Right hindlimb (tissue), 1 donor: ENCODE measurements at regions not wholly inside any gene's neighbourhood (a gene's known extent, or its start where the extent isn't known, plus 50 kb on each side); places are given as distances from the start of the nearest gene placed in this dataset.

ENCODE experiments used
- DNase-seq: peaks from one replicate; pipeline ENCODE4 v3.0.0-alpha.2; 2018

- no peak for DNase-seq
Observed at GRCh38 chr2:201969241-201969937, 64.3 kb upstream of the FZD7 start.

- no peak for DNase-seq
Observed at GRCh38 chr2:201969938-201970785, 63.5 kb upstream of the FZD7 start.

GRCh38 chr2:201970786-201971108, 62.9 kb upstream of the FZD7 start:
- DNase-seq, result no peak

- peak; percentile 49 for DNase-seq
Observed at GRCh38 chr2:201971531-201972228, 62.0 kb upstream of the FZD7 start.

- DNase-seq, result no peak
Observed at GRCh38 chr2:201972621-201973255, 60.9 kb upstream of the FZD7 start.

- DNase-seq, result no peak
Observed at GRCh38 chr2:201973305-201973928, 60.2 kb upstream of the FZD7 start.

GRCh38 chr2:201974171-201975100, 59.2 kb upstream of the FZD7 start:
- DNase-seq, result no peak

GRCh38 chr2:201975434-201975833, 58.2 kb upstream of the FZD7 start:
- no peak for DNase-seq

GRCh38 chr2:201975964-201976612, 57.6 kb upstream of the FZD7 start:
- no peak for DNase-seq

GRCh38 chr2:201977651-201978050, 56.0 kb upstream of the FZD7 start:
- DNase-seq, result no peak

GRCh38 chr2:201978333-201978732, 55.3 kb upstream of the FZD7 start:
- DNase-seq, result no peak

GRCh38 chr2:201978986-201979385, 54.7 kb upstream of the FZD7 start:
- peak; percentile 68 for DNase-seq

GRCh38 chr2:201980389-201980821, 53.2 kb upstream of the FZD7 start:
- DNase-seq, result no peak

- DNase-seq, result no peak
Observed at GRCh38 chr2:201980946-201981345, 52.7 kb upstream of the FZD7 start.

GRCh38 chr2:201983174-201983573, 50.5 kb upstream of the FZD7 start:
- no peak for DNase-seq

- no peak for DNase-seq
Observed at GRCh38 chr2:201983800-201984199, 49.9 kb upstream of the FZD7 start.
